HepG2 (cell line): ENCODE measurements at regions not wholly inside any gene's neighbourhood (a gene's known extent, or its start where the extent isn't known, plus 50 kb on each side); places are given as distances from the start of the nearest gene placed in this dataset.

Experiments used
- ARID2 ChIP-seq: sonication (generic); formaldehyde crosslinking; IDR thresholded peaks from 2 replicates; pipeline ENCODE4 v1.8.1; 2022; ENCODE audit warnings: mild to moderate bottlenecking, missing genetic modification reagents, borderline replicate concordance
- CTCF ChIP-seq: sonication (generic); formaldehyde crosslinking; IDR thresholded peaks from 2 replicates; pipeline ENCODE4 v1.5.0; 2020; ENCODE audit warnings: mild to moderate bottlenecking, missing genetic modification reagents, moderate library complexity
- EEA1 ChIP-seq: sonication (generic); formaldehyde crosslinking; IDR thresholded peaks from 2 replicates; pipeline ENCODE4 v1.5.1; 2020; ENCODE audit warnings: mild to moderate bottlenecking, missing genetic modification reagents, borderline replicate concordance
- EP300 ChIP-seq, 3 experiments: sonication (generic) in 1 of 3; formaldehyde crosslinking in 1 of 3; IDR thresholded peaks; 2 replicates each; pipeline versions ENCODE4 v1.5.1 to v1.6.1; 2011 to 2020; ENCODE audit warnings: low read depth in 2 of 3, low read length in 2 of 3, borderline replicate concordance in 1 of 3, improper control_type of control experiment in 1 of 3, mild to moderate bottlenecking in 1 of 3, missing genetic modification reagents in 1 of 3, moderate library complexity in 1 of 3
- MXD4 ChIP-seq: IDR thresholded peaks from 2 replicates; pipeline ENCODE4 v1.6.1; 2016; ENCODE audit warnings: mild to moderate bottlenecking, missing biosample characterization, missing genetic modification reagents
- POLR2AphosphoS2 ChIP-seq: IDR thresholded peaks from 2 replicates; pipeline ENCODE4 v1.6.1; 2011; ENCODE audit warnings: low read depth, low read length, improper control_type of control experiment
- STAG1 ChIP-seq: sonication (generic); formaldehyde crosslinking; IDR thresholded peaks from 2 replicates; pipeline ENCODE4 v1.4.0; 2020; ENCODE audit warnings: missing genetic modification reagents
- TBL1XR1 ChIP-seq: fragments of 150-350 bp; IDR thresholded peaks from 2 replicates; pipeline ENCODE4 v1.6.1; 2014; ENCODE audit warnings: borderline replicate concordance, low read length; ENCODE audit not compliant: partially characterized antibody
- ZKSCAN1 ChIP-seq: fragments of 150-350 bp; IDR thresholded peaks from 2 replicates; pipeline ENCODE4 v1.6.1; 2014; ENCODE audit warnings: low read length
- ZNF138 ChIP-seq: sonication (generic); formaldehyde crosslinking; IDR thresholded peaks from 2 replicates; pipeline ENCODE4 v1.5.0; 2020; ENCODE audit warnings: mild to moderate bottlenecking, low read depth, missing genetic modification reagents
- ZNF253 ChIP-seq: sonication (generic); formaldehyde crosslinking; IDR thresholded peaks from 2 replicates; pipeline ENCODE4 v1.8.0; 2022; ENCODE audit warnings: mild to moderate bottlenecking, missing genetic modification reagents, borderline replicate concordance
- ZNF597 ChIP-seq: sonication (generic); formaldehyde crosslinking; IDR thresholded peaks from 2 replicates; pipeline ENCODE4 v1.5.0; 2020; ENCODE audit warnings: missing genetic modification reagents
- ZNF605 ChIP-seq: sonication (generic); formaldehyde crosslinking; IDR thresholded peaks from 2 replicates; pipeline ENCODE4 v1.8.0; 2022; ENCODE audit warnings: mild to moderate bottlenecking, missing genetic modification reagents
- ZNF777 ChIP-seq: sonication (generic); formaldehyde crosslinking; IDR thresholded peaks from 2 replicates; pipeline ENCODE4 v1.4.0; 2020; ENCODE audit warnings: missing genetic modification reagents

- TF ChIP-seq ZNF597 (CRISPR knock-in tag) (no peak), CTCF (no peak), ZNF253 (no peak), POLR2AphosphoS2 (no peak), STAG1 (no peak), ZNF777 (CRISPR knock-in tag) (no peak), ZKSCAN1 (no peak), ZNF605 (CRISPR knock-in tag) (no peak), EP300 (IDR thresholded peaks at IDR 0.05; ENCODE audit: low read depth in 2 of 2, low read length in 2 of 2) (no peak), EP300 (CRISPR knock-in tag; IDR thresholded peaks at IDR 0.05; ENCODE audit: borderline replicate concordance) (no peak), MXD4 (CRISPR knock-in tag) (no peak), ARID2 (CRISPR knock-in tag) (no peak), EEA1 (no peak), TBL1XR1 (no peak), ZNF138 (CRISPR knock-in tag) (no peak)
These were observed 191.0 kb upstream of the NPY2R start for GRCh38 chr4:155017426-155017825.
